Fibroblast of lung (primary cell): ENCODE measurements at regions not wholly inside any gene's neighbourhood (a gene's known extent, or its start where the extent isn't known, plus 50 kb on each side); places are given as distances from the start of the nearest gene placed in this dataset.

ENCODE experiments used
- EZH2 ChIP-seq: IDR thresholded peaks from 2 replicates; pipeline ENCODE4 v1.5.1; 2012; ENCODE audit warnings: low read length, control low read depth, mild to moderate bottlenecking; ENCODE audit errors: missing control alignments
- TF ChIP-seq, protein P1 (sequence below), 2 donors: IDR thresholded peaks in 1 of 2; conservative IDR thresholded peaks in 1 of 2; 1 replicate in 1 of 2; 2 replicates in 1 of 2; pipeline ENCODE4 v1.5.1; 2011 to 2012; ENCODE audit warnings: low read length in 2 of 2, control low read depth in 1 of 2, inconsistent platforms in 1 of 2, low read depth in 1 of 2, mild to moderate bottlenecking in 1 of 2

DNA sequence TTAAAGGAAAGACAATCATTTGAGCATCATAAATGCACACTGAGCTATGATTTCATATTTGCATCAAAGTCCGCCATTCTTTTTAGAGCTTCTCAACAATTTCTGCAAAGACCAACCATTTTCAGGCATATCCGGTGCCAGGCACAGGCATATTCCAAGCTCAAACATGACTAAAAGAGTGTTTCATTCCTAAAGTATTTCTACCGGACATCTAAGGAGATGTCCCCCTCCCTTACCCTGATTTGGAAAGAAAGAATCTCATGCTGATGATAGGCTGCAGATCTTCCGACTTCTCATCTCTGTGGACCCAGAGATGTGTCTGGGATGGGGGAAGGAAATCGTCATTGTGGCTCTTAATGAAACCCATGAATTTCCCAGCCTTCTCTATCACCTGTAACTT, 600.5 kb upstream of the MGMT start:
- TF ChIP-seq, protein P1, sequence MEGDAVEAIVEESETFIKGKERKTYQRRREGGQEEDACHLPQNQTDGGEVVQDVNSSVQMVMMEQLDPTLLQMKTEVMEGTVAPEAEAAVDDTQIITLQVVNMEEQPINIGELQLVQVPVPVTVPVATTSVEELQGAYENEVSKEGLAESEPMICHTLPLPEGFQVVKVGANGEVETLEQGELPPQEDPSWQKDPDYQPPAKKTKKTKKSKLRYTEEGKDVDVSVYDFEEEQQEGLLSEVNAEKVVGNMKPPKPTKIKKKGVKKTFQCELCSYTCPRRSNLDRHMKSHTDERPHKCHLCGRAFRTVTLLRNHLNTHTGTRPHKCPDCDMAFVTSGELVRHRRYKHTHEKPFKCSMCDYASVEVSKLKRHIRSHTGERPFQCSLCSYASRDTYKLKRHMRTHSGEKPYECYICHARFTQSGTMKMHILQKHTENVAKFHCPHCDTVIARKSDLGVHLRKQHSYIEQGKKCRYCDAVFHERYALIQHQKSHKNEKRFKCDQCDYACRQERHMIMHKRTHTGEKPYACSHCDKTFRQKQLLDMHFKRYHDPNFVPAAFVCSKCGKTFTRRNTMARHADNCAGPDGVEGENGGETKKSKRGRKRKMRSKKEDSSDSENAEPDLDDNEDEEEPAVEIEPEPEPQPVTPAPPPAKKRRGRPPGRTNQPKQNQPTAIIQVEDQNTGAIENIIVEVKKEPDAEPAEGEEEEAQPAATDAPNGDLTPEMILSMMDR (conservative IDR thresholded peaks at IDR 0.05 in 1 of 2, IDR thresholded peaks at IDR 0.05 in 1 of 2; ENCODE audit: low read depth in 1 of 2, low read length in 2 of 2), result no peak
- no peak for TF ChIP-seq EZH2
